Activated B cell treated with CpG ODN at 0.5 μM for 24 hours (primary cell): ENCODE measurements at regions not wholly inside any gene's neighbourhood (a gene's known extent, or its start where the extent isn't known, plus 50 kb on each side); places are given as distances from the start of the nearest gene placed in this dataset.

Experiments used
- ATAC-seq: fragments of 200-7000 bp; cut with Tn5 transposase; one replicate; pipeline ENCODE4 v1.10.0; 2021; ENCODE audit warnings: low read depth, mild to moderate bottlenecking, moderate library complexity
- CTCF ChIA-PET: fragments of 350-600 bp; sonication (Branson Sonifier 250); formaldehyde crosslinking; loops from one replicate; lab custom pipeline; 2021; ENCODE audit warnings: antibody characterized with exemption; lab: Charles Lee
- POLR2A ChIA-PET: fragments of 350-600 bp; sonication (Branson Sonifier 250); formaldehyde crosslinking; loops from one replicate; lab custom pipeline; 2021; ENCODE audit warnings: antibody characterized with exemption; lab: Charles Lee
- DNase-seq: peaks from one replicate; pipeline ENCODE4 v3.0.0; 2022
- H3K27ac Mint-ChIP-seq: one replicate; pipeline ENCODE4 v1.8.0; 2020; ENCODE audit warnings: mixed read lengths
- H3K27me3 Mint-ChIP-seq: one replicate; pipeline ENCODE4 v1.8.0; 2021; ENCODE audit warnings: mixed read lengths
- H3K36me3 Mint-ChIP-seq: one replicate; pipeline ENCODE4 v1.8.0; 2021; ENCODE audit warnings: low read depth, mixed read lengths
- H3K4me1 Mint-ChIP-seq: one replicate; pipeline ENCODE4 v1.8.0; 2021; ENCODE audit warnings: mixed read lengths
- H3K4me3 Mint-ChIP-seq: one replicate; pipeline ENCODE4 v1.8.0; 2020; ENCODE audit warnings: mild to moderate bottlenecking, mixed read lengths
- H3K9me3 Mint-ChIP-seq: one replicate; pipeline ENCODE4 v1.8.0; 2020; ENCODE audit warnings: mixed read lengths
- CTCF ChIP-seq: fragments of 200-600 bp; IDR thresholded peaks from one replicate; pipeline ENCODE4 v1.8.0; 2022; ENCODE audit warnings: antibody characterized with exemption, mild to moderate bottlenecking
- intact Hi-C: fragments of 100-400 bp; cut with micrococcal nuclease; formaldehyde crosslinking; loops from one replicate; pipeline ENCODE4 v1.15.1; 2024

GRCh38 chr10:14381475-14381874 is 50.8 kb upstream of the FRMD4A start:
- CTCF ChIA-PET = no interaction called here
- Mint-ChIP-seq H3K9me3 (no peaks in the 10 kb centered on the region), H3K27me3 (peaks cover 20% of the 10 kb centered on the region), H3K4me1 (peaks cover 17% of the 10 kb centered on the region), H3K27ac (no peak overlapping the region), H3K4me3 (no peak overlapping the region), H3K36me3 (no peaks in the 10 kb centered on the region)
- DNase-seq = no peak
- intact Hi-C loops = no loop called here
- ATAC-seq = no peak
- no peak for TF ChIP-seq CTCF
- POLR2A ChIA-PET = no interaction called here

- Mint-ChIP-seq H3K9me3 (no peaks in the 10 kb centered on the region), H3K4me1 (peaks cover 17% of the 10 kb centered on the region), H3K27ac (no peak overlapping the region), H3K27me3 (peaks cover 20% of the 10 kb centered on the region), H3K36me3 (no peaks in the 10 kb centered on the region), H3K4me3 (no peak overlapping the region)
- ChIA-PET CTCF (no interaction called here), POLR2A (no interaction called here)
- intact Hi-C loops = no loop called here
- no peak for TF ChIP-seq CTCF
- no peak for ATAC-seq
- DNase-seq = no peak
Measured at GRCh38 chr10:14380746-14381145, 50.0 kb upstream of the FRMD4A start.
